HEK293 (cell line): ENCODE measurements at regions not wholly inside any gene's neighbourhood (a gene's known extent, or its start where the extent isn't known, plus 50 kb on each side); places are given as distances from the start of the nearest gene placed in this dataset.

Source experiments
- CTCF ChIA-PET: fragments of 350-600 bp; formaldehyde crosslinking; extraction: SDS; loops from one replicate; lab custom pipeline; 2021; ENCODE audit warnings: antibody characterized with exemption; lab: Yijun Ruan, JAX
- POLR2A ChIA-PET: fragments of 300-600 bp; formaldehyde crosslinking; extraction: SDS; loops from one replicate; lab custom pipeline; 2020; ENCODE audit warnings: antibody characterized with exemption, inconsistent platforms; lab: Yijun Ruan, JAX
- H3K27ac ChIP-seq: fragments of 200-500 bp; sonication (Bioruptor generic); 2 replicates; pipeline ENCODE4 v1.5.1; 2014; ENCODE audit warnings: low read depth, low read length, control low read depth, inconsistent platforms; ENCODE audit errors: extremely low read depth
- H3K36me3 ChIP-seq, 2 experiments: fragments of 200-500 bp in 1 of 2; sonication (Bioruptor generic) in 1 of 2; 1 replicate in 1 of 2; 2 replicates in 1 of 2; pipeline ENCODE4 v1.5.1; 2014 to 2017; ENCODE audit warnings: inconsistent platforms in 2 of 2, low read length in 2 of 2; ENCODE audit not compliant: control insufficient read depth in 2 of 2, insufficient read depth in 1 of 2
- H3K4me1 ChIP-seq: fragments of 200-500 bp; sonication (Bioruptor generic); 2 replicates; pipeline ENCODE4 v1.5.1; 2014; ENCODE audit warnings: mild to moderate bottlenecking, low read length, inconsistent platforms; ENCODE audit not compliant: control insufficient read depth, insufficient read depth
- H3K4me3 ChIP-seq: 2 replicates; pipeline ENCODE4 v1.5.1; 2011; ENCODE audit warnings: low read depth, mild to moderate bottlenecking, control low read depth, low read length, moderate library complexity
- H3K9me3 ChIP-seq: fragments of 200-500 bp; sonication (Bioruptor generic); 2 replicates; pipeline ENCODE4 v1.5.1; 2014; ENCODE audit warnings: low read depth, low read length, inconsistent platforms; ENCODE audit not compliant: control insufficient read depth, insufficient read depth
- GFI1B ChIP-seq: fragments of 450-650 bp; formaldehyde crosslinking; IDR thresholded peaks from 2 replicates; pipeline ENCODE4 v1.5.1; 2016; ENCODE audit warnings: missing biosample characterization, missing genetic modification characterization
- MEIS1 ChIP-seq: sonication (generic); formaldehyde crosslinking; IDR thresholded peaks from 2 replicates; pipeline ENCODE4 v1.8.1; 2022; ENCODE audit warnings: missing genetic modification reagents, mild to moderate bottlenecking, borderline replicate concordance
- ZBTB48 ChIP-seq: fragments of 450-650 bp; formaldehyde crosslinking; IDR thresholded peaks from 2 replicates; pipeline ENCODE4 v1.5.1; 2016; ENCODE audit warnings: missing biosample characterization, missing genetic modification characterization
- ZFHX2 ChIP-seq: fragments of 450-650 bp; formaldehyde crosslinking; conservative IDR thresholded peaks from 2 replicates; pipeline ENCODE4 v1.5.1; 2016; ENCODE audit warnings: missing biosample characterization, missing genetic modification characterization
- ZFP3 ChIP-seq: fragments of 450-650 bp; formaldehyde crosslinking; IDR thresholded peaks from 2 replicates; pipeline ENCODE4 v1.5.1; 2016; ENCODE audit warnings: low read depth, missing biosample characterization, missing genetic modification characterization
- ZFP69B ChIP-seq: fragments of 450-650 bp; formaldehyde crosslinking; IDR thresholded peaks from 2 replicates; pipeline ENCODE4 v1.5.1; 2016; ENCODE audit warnings: missing biosample characterization, missing genetic modification characterization
- ZNF10 ChIP-seq: fragments of 450-650 bp; formaldehyde crosslinking; IDR thresholded peaks from 2 replicates; pipeline ENCODE4 v1.5.1; 2017; ENCODE audit warnings: missing biosample characterization, missing genetic modification characterization
- ZNF174 ChIP-seq: fragments of 450-650 bp; formaldehyde crosslinking; IDR thresholded peaks from 2 replicates; pipeline ENCODE4 v1.5.0; 2017; ENCODE audit warnings: missing biosample characterization, mild to moderate bottlenecking, missing genetic modification characterization
- ZNF175 ChIP-seq: fragments of 450-650 bp; formaldehyde crosslinking; IDR thresholded peaks from 2 replicates; pipeline ENCODE4 v1.5.1; 2016; ENCODE audit warnings: missing biosample characterization, missing genetic modification characterization
- ZNF391 ChIP-seq: fragments of 450-650 bp; formaldehyde crosslinking; IDR thresholded peaks from 2 replicates; pipeline ENCODE4 v1.5.1; 2016; ENCODE audit warnings: low read depth, missing biosample characterization, missing genetic modification characterization, borderline replicate concordance
- ZNF530 ChIP-seq: fragments of 450-650 bp; formaldehyde crosslinking; IDR thresholded peaks from 2 replicates; pipeline ENCODE4 v1.5.1; 2016; ENCODE audit warnings: low read depth, missing biosample characterization, missing genetic modification characterization
- ZNF560 ChIP-seq: fragments of 450-650 bp; formaldehyde crosslinking; IDR thresholded peaks from 2 replicates; pipeline ENCODE4 v1.5.1; 2017; ENCODE audit warnings: missing biosample characterization, missing genetic modification characterization, borderline replicate concordance
- ZNF629 ChIP-seq: fragments of 450-650 bp; formaldehyde crosslinking; IDR thresholded peaks from 2 replicates; pipeline ENCODE4 v1.5.1; 2017; ENCODE audit warnings: missing biosample characterization, missing genetic modification characterization
- ZNF660 ChIP-seq: fragments of 450-650 bp; IDR thresholded peaks from 2 replicates; pipeline ENCODE4 v1.5.1; 2018; ENCODE audit warnings: missing biosample characterization, mild to moderate bottlenecking, missing genetic modification characterization
- ZNF707 ChIP-seq: fragments of 450-650 bp; formaldehyde crosslinking; IDR thresholded peaks from 2 replicates; pipeline ENCODE4 v1.5.1; 2016; ENCODE audit warnings: missing biosample characterization, missing genetic modification characterization
- ZNF777 ChIP-seq: fragments of 450-650 bp; formaldehyde crosslinking; IDR thresholded peaks from 2 replicates; pipeline ENCODE4 v1.5.1; 2017; ENCODE audit warnings: missing biosample characterization, missing genetic modification characterization, borderline replicate concordance
- ZNF791 ChIP-seq: fragments of 450-650 bp; formaldehyde crosslinking; IDR thresholded peaks from 2 replicates; pipeline ENCODE4 v1.5.1; 2016; ENCODE audit warnings: missing biosample characterization, missing genetic modification characterization
- TF ChIP-seq, protein P1 (sequence below): fragments of 450-650 bp; formaldehyde crosslinking; IDR thresholded peaks from 2 replicates; pipeline ENCODE4 v1.5.1; 2016; ENCODE audit warnings: missing biosample characterization, missing genetic modification characterization
- TF ChIP-seq, protein P2 (sequence below): fragments of 450-650 bp; formaldehyde crosslinking; IDR thresholded peaks from 2 replicates; pipeline ENCODE4 v1.5.1; 2016; ENCODE audit warnings: missing biosample characterization, missing genetic modification characterization
- TF ChIP-seq, protein P3 (sequence below): fragments of 450-650 bp; formaldehyde crosslinking; IDR thresholded peaks from 2 replicates; pipeline ENCODE4 v1.5.1; 2016; ENCODE audit warnings: missing biosample characterization, missing genetic modification characterization
- TF ChIP-seq, protein P4 (sequence below): fragments of 450-650 bp; formaldehyde crosslinking; IDR thresholded peaks from 2 replicates; pipeline ENCODE4 v1.5.1; 2016; ENCODE audit warnings: missing biosample characterization, missing genetic modification characterization
- TF ChIP-seq, protein P5 (sequence below): fragments of 450-650 bp; formaldehyde crosslinking; IDR thresholded peaks from 2 replicates; pipeline ENCODE4 v1.5.1; 2017; ENCODE audit warnings: missing biosample characterization, missing genetic modification characterization
- TF ChIP-seq, protein P6 (sequence below): fragments of 450-650 bp; formaldehyde crosslinking; IDR thresholded peaks from 2 replicates; pipeline ENCODE4 v1.5.1; 2016; ENCODE audit warnings: missing biosample characterization, missing genetic modification characterization

DNA sequence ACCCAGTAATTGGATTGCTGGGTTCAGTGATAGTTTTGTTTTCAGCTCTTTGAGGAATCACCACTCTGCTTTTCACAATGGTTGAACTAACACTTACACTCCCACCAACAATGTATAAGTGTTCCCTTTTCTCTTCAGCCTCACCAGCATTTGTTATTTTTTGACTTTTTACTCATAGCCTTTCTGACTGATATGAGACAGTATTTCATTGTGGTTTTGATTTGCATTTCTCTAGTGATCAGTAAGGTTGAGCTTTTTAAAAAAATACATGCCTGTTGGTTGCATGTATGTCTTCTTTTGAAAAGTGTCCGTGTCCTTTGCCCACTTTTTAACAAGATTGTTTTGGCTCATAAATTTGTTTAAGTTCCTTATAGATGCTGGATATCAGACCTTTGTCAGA, 185.7 kb upstream of the CCNH start:
- ChIA-PET POLR2A (no interaction called here), CTCF (no interaction called here)
- Histone ChIP-seq H3K4me3 (no peak overlapping the region), H3K9me3 (no peaks in the 10 kb centered on the region), H3K36me3 (no peaks in the 10 kb centered on the region), H3K27ac (no peak overlapping the region), H3K4me1 (no peaks in the 10 kb centered on the region)
- TF ChIP-seq, protein P1, sequence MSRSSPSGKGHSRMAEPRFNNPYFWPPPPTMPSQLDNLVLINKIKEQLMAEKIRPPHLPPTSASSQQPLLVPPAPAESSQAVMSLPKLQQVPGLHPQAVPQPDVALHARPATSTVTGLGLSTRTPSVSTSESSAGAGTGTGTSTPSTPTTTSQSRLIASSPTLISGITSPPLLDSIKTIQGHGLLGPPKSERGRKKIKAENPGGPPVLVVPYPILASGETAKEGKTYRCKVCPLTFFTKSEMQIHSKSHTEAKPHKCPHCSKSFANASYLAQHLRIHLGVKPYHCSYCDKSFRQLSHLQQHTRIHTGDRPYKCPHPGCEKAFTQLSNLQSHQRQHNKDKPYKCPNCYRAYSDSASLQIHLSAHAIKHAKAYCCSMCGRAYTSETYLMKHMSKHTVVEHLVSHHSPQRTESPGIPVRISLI (tag by site-specific recombination), result no peak
- TF ChIP-seq ZNF560 (no peak), ZFP69B (tag by site-specific recombination) (no peak), ZNF530 (tag by site-specific recombination) (no peak), ZFP3 (no peak), ZNF174 (tag by site-specific recombination) (no peak)
- TF ChIP-seq, protein P2, sequence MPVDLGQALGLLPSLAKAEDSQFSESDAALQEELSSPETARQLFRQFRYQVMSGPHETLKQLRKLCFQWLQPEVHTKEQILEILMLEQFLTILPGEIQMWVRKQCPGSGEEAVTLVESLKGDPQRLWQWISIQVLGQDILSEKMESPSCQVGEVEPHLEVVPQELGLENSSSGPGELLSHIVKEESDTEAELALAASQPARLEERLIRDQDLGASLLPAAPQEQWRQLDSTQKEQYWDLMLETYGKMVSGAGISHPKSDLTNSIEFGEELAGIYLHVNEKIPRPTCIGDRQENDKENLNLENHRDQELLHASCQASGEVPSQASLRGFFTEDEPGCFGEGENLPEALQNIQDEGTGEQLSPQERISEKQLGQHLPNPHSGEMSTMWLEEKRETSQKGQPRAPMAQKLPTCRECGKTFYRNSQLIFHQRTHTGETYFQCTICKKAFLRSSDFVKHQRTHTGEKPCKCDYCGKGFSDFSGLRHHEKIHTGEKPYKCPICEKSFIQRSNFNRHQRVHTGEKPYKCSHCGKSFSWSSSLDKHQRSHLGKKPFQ (tag by site-specific recombination), result no peak

DNA sequence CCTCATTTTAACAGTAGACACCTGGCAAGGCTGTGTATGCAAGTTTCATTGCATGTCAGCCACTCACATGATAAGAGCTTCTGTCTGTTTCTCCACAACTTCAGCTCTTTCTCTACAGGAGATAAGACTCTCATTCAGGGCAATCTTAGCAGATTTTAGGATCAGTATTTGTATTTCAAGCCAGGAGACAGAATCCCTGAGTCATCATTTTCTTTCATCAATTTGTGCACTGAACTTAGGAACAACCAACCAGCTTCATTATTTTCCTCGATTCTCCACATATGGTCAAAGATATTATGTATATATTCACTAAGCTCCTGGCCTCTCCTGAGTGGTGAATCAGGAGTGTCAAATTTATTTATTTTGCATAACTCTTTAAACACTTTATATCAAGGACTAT, 181.8 kb upstream of the CCNH start:
- Histone ChIP-seq H3K27ac (no peak overlapping the region), H3K9me3 (no peaks in the 10 kb centered on the region), H3K36me3 (no peaks in the 10 kb centered on the region), H3K4me3 (no peak overlapping the region), H3K4me1 (no peaks in the 10 kb centered on the region)
- CTCF ChIA-PET, result no interaction called here
- POLR2A ChIA-PET, result no interaction called here
- TF ChIP-seq ZNF777 (tag by site-specific recombination) (no peak), ZNF10 (no peak), ZNF791 (tag by site-specific recombination) (no peak), MEIS1 (no peak), ZBTB48 (tag by site-specific recombination) (no peak), ZNF391 (tag by site-specific recombination) (no peak), GFI1B (tag by site-specific recombination) (no peak), ZFHX2 (no peak), ZNF707 (tag by site-specific recombination) (no peak), ZNF629 (tag by site-specific recombination) (no peak), ZNF660 (tag by site-specific recombination) (no peak), ZNF175 (tag by site-specific recombination) (no peak)
- TF ChIP-seq, protein P3, sequence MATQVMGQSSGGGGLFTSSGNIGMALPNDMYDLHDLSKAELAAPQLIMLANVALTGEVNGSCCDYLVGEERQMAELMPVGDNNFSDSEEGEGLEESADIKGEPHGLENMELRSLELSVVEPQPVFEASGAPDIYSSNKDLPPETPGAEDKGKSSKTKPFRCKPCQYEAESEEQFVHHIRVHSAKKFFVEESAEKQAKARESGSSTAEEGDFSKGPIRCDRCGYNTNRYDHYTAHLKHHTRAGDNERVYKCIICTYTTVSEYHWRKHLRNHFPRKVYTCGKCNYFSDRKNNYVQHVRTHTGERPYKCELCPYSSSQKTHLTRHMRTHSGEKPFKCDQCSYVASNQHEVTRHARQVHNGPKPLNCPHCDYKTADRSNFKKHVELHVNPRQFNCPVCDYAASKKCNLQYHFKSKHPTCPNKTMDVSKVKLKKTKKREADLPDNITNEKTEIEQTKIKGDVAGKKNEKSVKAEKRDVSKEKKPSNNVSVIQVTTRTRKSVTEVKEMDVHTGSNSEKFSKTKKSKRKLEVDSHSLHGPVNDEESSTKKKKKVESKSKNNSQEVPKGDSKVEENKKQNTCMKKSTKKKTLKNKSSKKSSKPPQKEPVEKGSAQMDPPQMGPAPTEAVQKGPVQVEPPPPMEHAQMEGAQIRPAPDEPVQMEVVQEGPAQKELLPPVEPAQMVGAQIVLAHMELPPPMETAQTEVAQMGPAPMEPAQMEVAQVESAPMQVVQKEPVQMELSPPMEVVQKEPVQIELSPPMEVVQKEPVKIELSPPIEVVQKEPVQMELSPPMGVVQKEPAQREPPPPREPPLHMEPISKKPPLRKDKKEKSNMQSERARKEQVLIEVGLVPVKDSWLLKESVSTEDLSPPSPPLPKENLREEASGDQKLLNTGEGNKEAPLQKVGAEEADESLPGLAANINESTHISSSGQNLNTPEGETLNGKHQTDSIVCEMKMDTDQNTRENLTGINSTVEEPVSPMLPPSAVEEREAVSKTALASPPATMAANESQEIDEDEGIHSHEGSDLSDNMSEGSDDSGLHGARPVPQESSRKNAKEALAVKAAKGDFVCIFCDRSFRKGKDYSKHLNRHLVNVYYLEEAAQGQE (tag by site-specific recombination), result no peak
- TF ChIP-seq, protein P4, sequence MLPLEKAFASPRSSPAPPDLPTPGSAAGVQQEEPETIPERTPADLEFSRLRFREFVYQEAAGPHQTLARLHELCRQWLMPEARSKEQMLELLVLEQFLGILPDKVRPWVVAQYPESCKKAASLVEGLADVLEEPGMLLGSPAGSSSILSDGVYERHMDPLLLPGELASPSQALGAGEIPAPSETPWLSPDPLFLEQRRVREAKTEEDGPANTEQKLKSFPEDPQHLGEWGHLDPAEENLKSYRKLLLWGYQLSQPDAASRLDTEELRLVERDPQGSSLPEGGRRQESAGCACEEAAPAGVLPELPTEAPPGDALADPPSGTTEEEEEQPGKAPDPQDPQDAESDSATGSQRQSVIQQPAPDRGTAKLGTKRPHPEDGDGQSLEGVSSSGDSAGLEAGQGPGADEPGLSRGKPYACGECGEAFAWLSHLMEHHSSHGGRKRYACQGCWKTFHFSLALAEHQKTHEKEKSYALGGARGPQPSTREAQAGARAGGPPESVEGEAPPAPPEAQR (tag by site-specific recombination), result no peak
- TF ChIP-seq, protein P5, sequence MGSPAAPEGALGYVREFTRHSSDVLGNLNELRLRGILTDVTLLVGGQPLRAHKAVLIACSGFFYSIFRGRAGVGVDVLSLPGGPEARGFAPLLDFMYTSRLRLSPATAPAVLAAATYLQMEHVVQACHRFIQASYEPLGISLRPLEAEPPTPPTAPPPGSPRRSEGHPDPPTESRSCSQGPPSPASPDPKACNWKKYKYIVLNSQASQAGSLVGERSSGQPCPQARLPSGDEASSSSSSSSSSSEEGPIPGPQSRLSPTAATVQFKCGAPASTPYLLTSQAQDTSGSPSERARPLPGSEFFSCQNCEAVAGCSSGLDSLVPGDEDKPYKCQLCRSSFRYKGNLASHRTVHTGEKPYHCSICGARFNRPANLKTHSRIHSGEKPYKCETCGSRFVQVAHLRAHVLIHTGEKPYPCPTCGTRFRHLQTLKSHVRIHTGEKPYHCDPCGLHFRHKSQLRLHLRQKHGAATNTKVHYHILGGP, result no peak
- TF ChIP-seq, protein P6, sequence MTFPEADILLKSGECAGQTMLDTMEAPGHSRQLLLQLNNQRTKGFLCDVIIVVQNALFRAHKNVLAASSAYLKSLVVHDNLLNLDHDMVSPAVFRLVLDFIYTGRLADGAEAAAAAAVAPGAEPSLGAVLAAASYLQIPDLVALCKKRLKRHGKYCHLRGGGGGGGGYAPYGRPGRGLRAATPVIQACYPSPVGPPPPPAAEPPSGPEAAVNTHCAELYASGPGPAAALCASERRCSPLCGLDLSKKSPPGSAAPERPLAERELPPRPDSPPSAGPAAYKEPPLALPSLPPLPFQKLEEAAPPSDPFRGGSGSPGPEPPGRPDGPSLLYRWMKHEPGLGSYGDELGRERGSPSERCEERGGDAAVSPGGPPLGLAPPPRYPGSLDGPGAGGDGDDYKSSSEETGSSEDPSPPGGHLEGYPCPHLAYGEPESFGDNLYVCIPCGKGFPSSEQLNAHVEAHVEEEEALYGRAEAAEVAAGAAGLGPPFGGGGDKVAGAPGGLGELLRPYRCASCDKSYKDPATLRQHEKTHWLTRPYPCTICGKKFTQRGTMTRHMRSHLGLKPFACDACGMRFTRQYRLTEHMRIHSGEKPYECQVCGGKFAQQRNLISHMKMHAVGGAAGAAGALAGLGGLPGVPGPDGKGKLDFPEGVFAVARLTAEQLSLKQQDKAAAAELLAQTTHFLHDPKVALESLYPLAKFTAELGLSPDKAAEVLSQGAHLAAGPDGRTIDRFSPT (tag by site-specific recombination), result no peak
